PC-3 (cell line): ENCODE measurements at regions not wholly inside any gene's neighbourhood (a gene's known extent, or its start where the extent isn't known, plus 50 kb on each side); places are given as distances from the start of the nearest gene placed in this dataset.

ENCODE experiments used
- CTCF ChIP-seq: fragments of 300-600 bp; sonication (generic); conservative IDR thresholded peaks from 2 replicates; pipeline ENCODE4 v1.5.1; 2017; ENCODE audit warnings: antibody characterized with exemption, low read depth, mild to moderate bottlenecking, low read length
- EZH2 ChIP-seq: fragments of 300-600 bp; sonication (generic); IDR thresholded peaks from one replicate; pipeline ENCODE4 v1.6.1; 2017; ENCODE audit warnings: antibody characterized with exemption, mild to moderate bottlenecking, low read length; ENCODE audit not compliant: unreplicated experiment

- no peak for TF ChIP-seq CTCF
- no peak for TF ChIP-seq EZH2
These were observed 383.2 kb upstream of the ATP2B1 start for GRCh38 chr12:90091809-90092208.
